NCI-H1417 treated with DMSO at 0.1 percent for 48 hours (cell line): ENCODE measurements at regions not wholly inside any gene's neighbourhood (a gene's known extent, or its start where the extent isn't known, plus 50 kb on each side); places are given as distances from the start of the nearest gene placed in this dataset.
"Not testable (repeated sequence)": the region's sequence is repeated elsewhere in the genome, so short reads cannot be mapped to it uniquely, and the experiment has no call there.

Experiments used
- DNase-seq: peaks from one replicate; lab custom pipeline; 2025; lab: John Stamatoyannopoulos, UW

- DNase-seq: not testable (repeated sequence)
Measured at GRCh38 chr3:127046690-127047089, 63.8 kb downstream of the PLXNA1 start.

GRCh38 chr3:127049393-127049792 lies 66.5 kb downstream of the PLXNA1 start:
- no peak for DNase-seq

GRCh38 chr3:127050733-127051132 lies 67.8 kb downstream of the PLXNA1 start:
- DNase-seq: no peak

DNA sequence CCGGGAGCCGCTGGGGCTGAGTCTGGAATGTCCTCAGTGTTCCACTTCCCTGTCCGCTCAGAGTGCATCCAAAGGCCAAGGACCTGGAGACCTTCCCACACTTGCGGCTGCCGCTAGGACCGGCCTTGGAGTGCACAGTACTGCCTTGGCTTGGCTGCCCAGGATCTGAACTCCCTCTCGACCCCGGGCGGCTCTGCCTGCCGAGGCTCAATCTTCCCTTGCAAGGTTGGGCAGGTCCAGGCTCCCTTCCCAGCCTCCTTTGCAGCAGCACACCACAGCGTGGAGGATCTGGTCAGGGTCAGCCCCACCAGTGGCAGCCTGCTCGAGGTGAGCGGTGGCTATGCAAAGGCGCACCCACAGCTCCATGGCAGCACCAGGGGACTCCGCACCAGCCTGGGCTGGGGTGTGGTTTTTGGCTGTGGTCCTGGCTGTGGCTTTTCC lies 69.2 kb downstream of the PLXNA1 start:
- DNase-seq: no peak

- no peak for DNase-seq
Measured at GRCh38 chr3:127053026-127053425, 70.1 kb downstream of the PLXNA1 start.

GRCh38 chr3:127053450-127053849 lies 70.5 kb downstream of the PLXNA1 start:
- no peak for DNase-seq

DNA sequence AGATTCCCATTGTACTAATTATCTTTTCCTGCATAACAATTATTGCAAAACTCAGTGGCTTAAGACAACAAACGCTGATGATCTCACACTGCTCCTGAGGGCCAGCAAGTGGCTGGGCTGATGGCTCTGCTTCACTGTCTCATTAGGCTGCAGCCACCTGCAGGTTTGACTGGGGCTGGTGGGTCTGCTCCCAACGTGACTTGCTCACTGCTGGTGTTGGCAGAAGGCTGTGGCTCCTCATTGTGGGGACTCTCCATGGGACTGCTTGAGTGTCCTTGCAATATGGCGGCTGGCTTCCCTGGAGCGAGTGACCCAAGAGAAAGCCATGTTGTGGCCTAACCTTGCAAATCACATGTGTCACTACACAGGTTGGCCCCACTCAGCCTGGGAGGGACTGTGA lies 71.1 kb downstream of the PLXNA1 start:
- no peak for DNase-seq

GRCh38 chr3:127056281-127056680 lies 73.4 kb downstream of the PLXNA1 start:
- no peak for DNase-seq

- no peak for DNase-seq
Measured at GRCh38 chr3:127056976-127057375, 74.1 kb downstream of the PLXNA1 start.

- no peak for DNase-seq
Measured at GRCh38 chr3:127059072-127059471, 76.2 kb downstream of the PLXNA1 start.

GRCh38 chr3:127061641-127062040 lies 78.7 kb downstream of the PLXNA1 start:
- no peak for DNase-seq

GRCh38 chr3:127062926-127063325 lies 80.0 kb downstream of the PLXNA1 start:
- DNase-seq: no peak

DNA sequence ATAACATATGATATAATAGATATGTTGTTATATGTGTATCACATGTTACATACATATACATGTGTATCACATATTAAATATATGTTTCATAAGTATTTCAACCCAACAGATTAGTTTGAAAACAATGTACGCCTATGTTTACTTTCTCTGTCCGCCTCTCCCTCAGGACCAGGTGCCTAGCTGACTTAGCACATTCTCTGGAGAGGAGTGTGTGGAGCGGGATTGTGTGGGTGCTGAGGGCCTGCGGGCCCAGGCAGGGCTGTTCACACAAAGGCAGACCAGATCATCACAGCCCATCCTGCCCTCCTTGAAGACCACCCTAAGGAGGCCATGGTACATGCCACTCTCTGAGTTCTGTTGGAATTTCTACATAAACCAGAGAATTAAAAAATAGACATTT lies 81.0 kb downstream of the PLXNA1 start:
- DNase-seq: no peak

DNA sequence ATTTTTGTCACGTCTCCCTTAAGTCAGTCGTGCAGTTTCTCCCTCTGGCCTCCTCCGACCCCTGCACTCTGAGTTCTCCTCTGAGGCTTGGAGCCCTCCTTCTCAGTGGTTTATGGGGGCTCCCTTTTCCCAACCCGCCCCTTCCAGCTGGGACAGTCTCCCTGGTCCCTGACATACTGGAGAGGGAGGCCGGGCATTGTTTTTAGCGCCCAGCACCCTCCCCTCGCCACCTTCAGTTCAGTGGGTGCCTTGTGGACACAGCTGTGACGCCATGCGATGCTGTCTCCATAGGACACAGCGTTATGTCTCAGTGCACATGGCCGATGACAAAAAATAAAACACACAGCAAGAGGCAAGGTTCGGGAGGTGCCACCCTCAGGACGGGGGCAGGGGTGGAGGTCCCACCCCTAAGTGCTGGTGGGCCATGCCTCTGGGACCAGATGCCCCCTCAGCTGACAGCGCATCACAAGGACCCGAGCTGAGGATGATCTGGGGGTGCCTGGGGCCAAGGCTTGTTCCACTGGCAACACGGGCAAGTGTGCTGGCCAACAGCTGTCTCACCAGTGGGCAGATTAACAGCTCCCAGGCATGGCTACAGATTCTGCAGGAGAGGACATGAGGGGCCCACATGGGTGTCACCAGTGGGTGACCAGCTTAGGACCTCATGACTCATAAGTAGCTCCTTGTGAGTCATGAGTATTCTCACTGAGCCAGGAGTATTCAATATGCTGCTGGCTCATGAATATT lies 81.6 kb downstream of the PLXNA1 start:
- DNase-seq: no peak

GRCh38 chr3:127065138-127065427 lies 82.2 kb downstream of the PLXNA1 start:
- DNase-seq: no peak

GRCh38 chr3:127065561-127066290 lies 82.8 kb downstream of the PLXNA1 start:
- no peak for DNase-seq

- no peak for DNase-seq
Measured at GRCh38 chr3:127066635-127067034, 83.7 kb downstream of the PLXNA1 start.

- no peak for DNase-seq
Measured at GRCh38 chr3:127067116-127067910, 84.4 kb downstream of the PLXNA1 start.

DNA sequence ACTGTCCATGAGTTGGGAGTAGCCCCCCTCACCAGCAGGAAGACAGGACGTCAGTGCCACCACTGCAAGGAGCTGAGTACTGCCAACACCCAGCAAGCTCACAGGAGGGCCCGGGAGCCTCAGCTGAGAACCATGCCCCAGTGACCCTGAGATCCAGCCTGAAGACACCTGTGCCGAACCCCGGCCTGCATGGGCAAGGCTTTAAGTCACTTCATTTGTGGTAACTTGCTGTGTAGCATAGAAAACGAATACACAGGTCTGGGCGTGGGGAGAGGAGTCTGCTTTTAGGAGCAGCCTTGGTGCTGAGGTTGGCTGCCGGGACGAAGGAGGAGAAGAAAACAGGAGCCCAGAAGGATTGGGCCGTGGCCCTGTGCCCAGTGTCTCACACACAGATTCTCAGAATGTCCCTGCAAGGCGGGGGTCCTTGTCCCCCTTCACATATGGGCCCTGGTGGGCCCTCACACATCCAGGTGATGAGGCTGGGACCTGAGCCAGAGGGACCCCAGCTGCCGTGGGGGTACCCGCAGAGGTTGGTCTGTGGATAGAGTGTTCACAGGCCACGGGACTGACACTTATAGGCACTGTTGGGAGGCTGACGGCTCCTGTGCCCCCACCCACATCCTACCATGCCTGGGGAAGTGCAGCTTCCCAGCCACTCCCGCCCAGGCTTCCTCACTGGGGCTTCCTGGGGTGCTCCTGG lies 85.3 kb downstream of the PLXNA1 start:
- no peak for DNase-seq

DNA sequence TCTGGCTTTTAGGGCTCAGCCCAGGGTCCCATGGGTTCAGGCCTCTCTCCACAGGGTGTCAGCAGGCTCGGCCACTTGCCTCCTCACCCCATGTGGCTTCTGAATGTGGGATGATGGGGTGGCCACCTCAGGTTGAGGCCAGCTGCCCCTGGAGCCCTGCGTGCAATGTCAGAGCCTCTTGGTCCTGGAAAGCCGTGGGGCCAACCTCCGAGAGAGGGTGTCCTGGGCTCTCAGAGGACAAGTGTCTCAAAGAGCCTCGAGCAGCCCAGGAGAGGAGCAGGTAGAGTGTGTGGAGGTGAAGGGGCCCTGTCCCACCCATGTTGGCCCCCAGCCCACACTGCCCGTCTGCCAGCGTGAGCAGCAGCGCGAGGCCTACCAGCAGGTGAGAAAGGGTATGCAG lies 86.0 kb downstream of the PLXNA1 start:
- no peak for DNase-seq

DNA sequence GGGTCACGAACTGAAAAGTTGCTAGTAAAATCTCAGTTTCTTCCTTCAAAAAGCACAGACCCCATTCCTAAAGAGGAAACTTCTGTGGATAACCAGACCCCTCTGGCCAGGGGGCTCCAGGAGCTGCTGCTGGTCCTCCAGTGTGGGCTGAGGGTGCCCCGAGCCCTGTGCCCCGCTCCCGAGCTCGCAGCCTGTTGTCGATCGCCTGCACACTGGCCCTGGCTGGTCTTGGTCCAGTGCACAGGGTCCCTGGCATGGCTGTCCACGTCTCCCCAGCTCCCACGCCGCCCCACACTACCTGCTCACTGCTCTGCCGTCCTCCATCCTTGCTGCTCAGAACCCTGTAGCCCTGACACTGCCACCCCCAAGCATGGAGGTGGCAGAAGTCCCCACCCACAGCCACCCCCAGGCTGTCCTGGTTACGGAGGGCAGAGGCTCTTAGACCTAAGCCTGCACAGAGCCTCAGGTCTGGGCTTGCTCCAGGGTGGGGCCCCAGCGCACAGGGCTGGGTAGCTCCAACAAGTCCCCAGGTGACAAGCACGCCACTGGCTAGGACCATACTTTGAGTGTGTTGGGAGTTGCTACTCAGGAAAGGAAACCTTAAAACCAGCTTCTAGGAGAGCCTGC lies 87.0 kb downstream of the PLXNA1 start:
- DNase-seq: no peak

DNA sequence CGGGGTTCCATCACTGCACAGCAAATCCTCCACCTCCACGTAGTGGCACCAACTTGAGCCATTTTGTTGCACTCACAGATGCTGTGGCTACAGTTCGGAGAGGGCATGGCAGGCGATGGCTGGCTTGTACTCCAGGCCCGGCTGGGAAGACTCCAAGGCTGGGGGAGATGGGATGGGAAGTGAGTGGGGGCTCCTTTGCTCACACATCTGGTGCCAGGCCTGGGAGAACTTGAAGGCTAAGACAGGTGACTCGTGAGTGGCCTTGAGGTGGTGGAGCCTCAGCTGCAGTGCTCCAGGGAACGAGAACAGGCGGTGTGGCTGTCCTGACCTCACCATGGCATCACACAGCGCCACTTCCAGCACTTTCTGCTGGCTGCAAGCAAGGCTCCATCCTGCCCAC lies 87.9 kb downstream of the PLXNA1 start:
- DNase-seq: no peak
